ENCODE measurements at regions not wholly inside any gene's neighbourhood (a gene's known extent, or its start where the extent isn't known, plus 50 kb on each side); places are given as distances from the start of the nearest gene placed in this dataset.

GRCh38 chr16:19968891-19969683 is 84.4 kb upstream of the GPRC5B start:
- TF ChIP-seq, protein P1, sequence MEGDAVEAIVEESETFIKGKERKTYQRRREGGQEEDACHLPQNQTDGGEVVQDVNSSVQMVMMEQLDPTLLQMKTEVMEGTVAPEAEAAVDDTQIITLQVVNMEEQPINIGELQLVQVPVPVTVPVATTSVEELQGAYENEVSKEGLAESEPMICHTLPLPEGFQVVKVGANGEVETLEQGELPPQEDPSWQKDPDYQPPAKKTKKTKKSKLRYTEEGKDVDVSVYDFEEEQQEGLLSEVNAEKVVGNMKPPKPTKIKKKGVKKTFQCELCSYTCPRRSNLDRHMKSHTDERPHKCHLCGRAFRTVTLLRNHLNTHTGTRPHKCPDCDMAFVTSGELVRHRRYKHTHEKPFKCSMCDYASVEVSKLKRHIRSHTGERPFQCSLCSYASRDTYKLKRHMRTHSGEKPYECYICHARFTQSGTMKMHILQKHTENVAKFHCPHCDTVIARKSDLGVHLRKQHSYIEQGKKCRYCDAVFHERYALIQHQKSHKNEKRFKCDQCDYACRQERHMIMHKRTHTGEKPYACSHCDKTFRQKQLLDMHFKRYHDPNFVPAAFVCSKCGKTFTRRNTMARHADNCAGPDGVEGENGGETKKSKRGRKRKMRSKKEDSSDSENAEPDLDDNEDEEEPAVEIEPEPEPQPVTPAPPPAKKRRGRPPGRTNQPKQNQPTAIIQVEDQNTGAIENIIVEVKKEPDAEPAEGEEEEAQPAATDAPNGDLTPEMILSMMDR (IDR thresholded peaks at IDR 0.05), result no peak
- no peak for TF ChIP-seq POLR2A (IDR thresholded peaks at IDR 0.05)

Measured in lower leg skin (tissue), 3 donors.